ENCODE measurements at regions not wholly inside any gene's neighbourhood (a gene's known extent, or its start where the extent isn't known, plus 50 kb on each side); places are given as distances from the start of the nearest gene placed in this dataset.
"Not testable (repeated sequence)": the region's sequence is repeated elsewhere in the genome, so short reads cannot be mapped to it uniquely, and the experiment has no call there.

DNA sequence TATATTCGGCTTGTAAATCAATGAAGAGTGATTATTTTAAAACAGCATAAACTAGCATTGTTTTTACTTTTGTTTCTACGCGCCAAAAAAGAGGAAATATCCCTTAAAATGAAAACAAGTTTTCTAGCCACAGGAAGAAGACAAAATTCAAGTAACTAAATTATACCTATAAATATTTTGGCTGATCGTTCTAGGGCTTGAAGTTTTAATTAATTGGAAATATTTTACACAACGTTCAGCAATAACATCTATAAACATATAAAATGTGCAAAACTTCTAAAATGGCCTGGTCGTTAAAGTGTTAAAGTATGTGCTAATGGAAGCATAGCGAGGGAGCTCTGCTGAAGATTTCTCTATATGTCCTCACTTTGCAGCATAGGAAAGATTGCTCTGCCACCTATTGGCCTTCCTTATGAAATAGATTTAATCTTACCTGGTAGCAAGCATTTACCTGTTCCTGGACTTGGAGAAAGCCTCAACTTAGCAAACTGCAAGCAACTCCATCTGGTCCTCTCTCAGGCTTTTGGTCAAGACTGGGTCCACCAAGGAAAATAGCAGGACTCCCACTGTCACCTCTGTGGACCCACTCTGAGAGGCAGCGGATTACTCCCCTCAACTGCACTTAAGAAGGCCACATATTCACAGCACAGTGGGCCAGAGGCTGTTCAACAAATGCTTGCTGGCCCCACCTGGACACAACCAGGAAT, 351.3 kb upstream of the RUNX1 start:
- DNase-seq (ENCODE audit: low read depth, low spot score): peak; percentile 48

GRCh38 chr21:35399706-35400105, 350.6 kb upstream of the RUNX1 start:
- no peak overlapping the region for H3K27ac ChIP-seq
- no peak for DNase-seq (ENCODE audit: low read depth, low spot score)

More for the DNA sequence above, 351.3 kb upstream of the RUNX1 start:
- no peak overlapping the region for H3K27ac ChIP-seq

- peak overlapping the region; percentile 5 for H3K27ac ChIP-seq
- DNase-seq (ENCODE audit: low read depth, low spot score): no peak
Observed at GRCh38 chr21:35399002-35399530, 350.0 kb upstream of the RUNX1 start.

GRCh38 chr21:35398346-35398982, 349.4 kb upstream of the RUNX1 start:
- H3K27ac ChIP-seq: peak overlapping the region; percentile 5
- no peak for DNase-seq (ENCODE audit: low read depth, low spot score)

DNA sequence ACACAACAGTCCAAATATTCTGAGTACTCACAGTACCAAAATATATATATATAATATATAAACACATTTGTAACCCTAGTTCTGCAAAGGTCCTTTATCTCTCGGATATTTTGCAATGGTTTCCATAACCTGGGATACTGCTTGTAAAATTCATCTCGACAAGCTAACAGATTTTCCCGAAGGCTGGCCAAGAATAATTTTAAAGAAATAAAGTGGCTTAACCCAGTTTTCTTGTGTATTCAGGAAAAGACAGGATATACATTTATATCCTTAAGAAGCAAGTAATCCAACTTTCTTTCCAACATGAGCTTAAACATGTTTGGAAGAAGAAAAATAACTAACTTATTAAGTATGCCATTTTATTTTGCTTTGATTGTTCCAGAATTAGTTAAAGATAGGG, 348.7 kb upstream of the RUNX1 start:
- no peak for DNase-seq (ENCODE audit: low read depth, low spot score)
- no peak overlapping the region for H3K27ac ChIP-seq

- no peak for DNase-seq (ENCODE audit: low read depth, low spot score)
- no peak overlapping the region for H3K27ac ChIP-seq
Observed at GRCh38 chr21:35396655-35397054, 347.6 kb upstream of the RUNX1 start.

DNA sequence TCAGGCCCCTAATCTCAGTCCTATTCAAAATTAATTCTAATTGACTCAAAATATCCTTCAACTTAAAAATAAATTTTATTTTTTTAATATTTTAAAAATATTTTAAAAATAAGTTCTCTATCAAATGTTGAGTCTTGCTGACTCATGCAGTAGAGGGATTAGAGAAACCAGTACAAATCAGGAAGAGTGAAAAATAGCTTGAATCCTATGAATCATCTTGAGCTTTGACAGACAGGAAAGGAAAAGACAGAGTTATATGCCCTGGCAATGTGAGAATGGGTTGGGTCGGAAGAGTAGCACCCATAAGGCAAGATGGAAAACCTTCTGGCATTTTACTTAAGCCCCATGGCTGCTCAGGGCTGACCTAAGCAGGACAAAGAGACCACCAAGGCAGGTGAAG, 346.6 kb upstream of the RUNX1 start:
- H3K27ac ChIP-seq: peak overlapping the region; percentile 68
- DNase-seq (ENCODE audit: low read depth, low spot score): peak; percentile 33

GRCh38 chr21:35394634-35395369, 345.7 kb upstream of the RUNX1 start:
- no peak overlapping the region for H3K27ac ChIP-seq
- DNase-seq (ENCODE audit: low read depth, low spot score): no peak

DNA sequence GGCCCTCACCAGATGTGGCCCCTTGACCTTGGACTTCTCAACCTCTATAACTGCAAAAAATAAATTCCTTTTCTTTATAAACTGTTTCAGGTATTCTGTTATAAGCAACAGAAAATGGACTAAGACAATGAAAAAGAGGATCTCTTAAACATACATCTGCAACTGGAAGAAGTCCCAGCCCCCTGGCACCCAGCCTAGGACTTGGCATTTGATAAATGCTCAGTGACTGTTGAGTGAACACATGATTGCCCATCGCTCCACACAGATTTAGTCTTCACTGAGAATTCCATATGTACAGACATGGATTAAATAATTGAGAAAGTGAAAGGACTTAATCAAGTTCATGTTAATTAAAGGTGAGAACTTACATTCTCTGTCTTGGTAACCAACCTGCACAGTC, 344.9 kb upstream of the RUNX1 start:
- no peak for DNase-seq (ENCODE audit: low read depth, low spot score)
- no peak overlapping the region for H3K27ac ChIP-seq

DNA sequence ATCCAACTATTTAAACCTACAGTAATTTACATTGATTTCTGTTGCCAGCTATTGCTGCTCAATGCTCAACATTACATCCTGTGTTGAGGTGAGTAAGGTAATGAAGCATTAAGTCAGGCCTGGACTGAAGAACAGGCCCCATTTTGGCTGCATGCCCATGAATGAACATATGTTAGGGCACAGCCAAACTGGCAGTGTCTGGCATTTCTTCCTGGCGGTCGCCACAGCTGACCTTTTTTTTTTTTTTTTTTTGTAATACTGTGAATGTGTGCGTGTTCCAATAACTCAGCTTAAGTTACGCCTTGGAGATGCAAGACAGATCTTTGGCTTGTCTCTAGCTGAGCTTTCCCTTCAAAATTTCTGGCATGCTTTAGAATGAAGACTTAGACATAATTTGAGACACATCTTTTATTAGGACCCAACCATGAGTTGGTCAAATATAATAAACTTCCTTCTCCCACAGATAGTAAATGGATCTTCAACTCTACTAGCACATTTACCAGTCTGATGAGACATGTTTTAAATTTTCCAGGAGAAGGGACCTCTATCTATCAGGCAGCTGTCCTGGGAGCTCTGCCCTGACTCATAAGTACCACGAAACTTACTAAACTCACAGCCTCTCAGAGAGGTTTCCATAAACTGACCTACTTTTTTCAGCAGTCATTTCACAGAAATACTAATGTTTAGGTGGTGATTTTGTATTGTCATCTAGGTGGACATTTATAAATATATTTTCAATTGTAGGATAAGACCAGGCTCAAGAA, 341.1 kb upstream of the RUNX1 start:
- H3K27ac ChIP-seq: peak overlapping the region; percentile 76
- peak; percentile 76 for DNase-seq (ENCODE audit: low read depth, low spot score)

- DNase-seq (ENCODE audit: low read depth, low spot score): no peak
- no peak overlapping the region for H3K27ac ChIP-seq
Observed at GRCh38 chr21:35386491-35387079, 337.5 kb upstream of the RUNX1 start.

- no peak for DNase-seq (ENCODE audit: low read depth, low spot score)
- no peak overlapping the region for H3K27ac ChIP-seq
Observed at GRCh38 chr21:35384375-35384774, 335.3 kb upstream of the RUNX1 start.

DNA sequence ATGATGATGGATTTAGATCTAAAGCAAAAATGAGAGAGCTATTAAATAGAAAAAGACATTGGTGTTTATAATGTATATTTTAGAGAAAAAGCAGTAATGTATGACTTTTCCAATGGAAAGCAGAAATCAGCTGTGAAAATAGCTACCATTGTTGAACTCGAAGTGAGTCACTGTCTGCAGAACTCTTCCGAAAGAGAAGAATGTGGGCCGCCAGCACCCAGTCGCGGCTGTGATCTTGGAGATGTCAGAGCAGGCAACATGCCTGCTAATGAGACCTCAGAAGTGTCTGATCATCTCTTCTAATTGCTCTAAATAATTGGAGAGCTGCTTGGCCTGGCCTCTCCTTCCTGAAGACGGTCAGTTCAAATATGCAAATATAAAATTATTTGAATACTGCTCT, 333.6 kb upstream of the RUNX1 start:
- no peak overlapping the region for H3K27ac ChIP-seq
- DNase-seq (ENCODE audit: low read depth, low spot score): no peak

DNA sequence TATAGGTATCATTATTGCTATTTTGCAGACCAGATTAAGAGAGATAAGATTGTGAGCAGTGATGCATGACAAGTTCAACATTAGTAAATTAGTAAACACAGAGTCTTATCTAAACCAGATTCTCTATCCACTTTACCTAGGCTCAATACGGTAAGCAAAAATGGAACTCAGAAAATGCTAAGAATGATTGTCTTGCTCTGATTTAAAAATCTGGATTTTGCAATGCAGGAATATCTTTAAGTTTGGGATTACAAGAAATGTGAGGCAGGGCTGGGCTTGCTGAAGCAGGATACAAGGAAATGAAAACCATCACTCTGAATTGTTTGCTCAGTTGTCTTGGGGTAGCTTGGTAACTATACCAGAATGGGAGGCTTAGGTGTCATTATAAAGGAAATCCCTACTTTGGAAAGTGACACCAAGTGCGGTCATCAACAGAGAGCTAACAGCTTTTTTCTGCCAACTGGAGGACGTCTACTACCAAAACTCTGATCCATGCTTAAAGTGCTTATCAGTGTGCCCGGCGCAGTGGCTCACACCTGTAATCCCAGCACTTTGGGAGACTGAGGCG, 332.7 kb upstream of the RUNX1 start:
- H3K27ac ChIP-seq: no peak overlapping the region
- DNase-seq (ENCODE audit: low read depth, low spot score): no peak

DNA sequence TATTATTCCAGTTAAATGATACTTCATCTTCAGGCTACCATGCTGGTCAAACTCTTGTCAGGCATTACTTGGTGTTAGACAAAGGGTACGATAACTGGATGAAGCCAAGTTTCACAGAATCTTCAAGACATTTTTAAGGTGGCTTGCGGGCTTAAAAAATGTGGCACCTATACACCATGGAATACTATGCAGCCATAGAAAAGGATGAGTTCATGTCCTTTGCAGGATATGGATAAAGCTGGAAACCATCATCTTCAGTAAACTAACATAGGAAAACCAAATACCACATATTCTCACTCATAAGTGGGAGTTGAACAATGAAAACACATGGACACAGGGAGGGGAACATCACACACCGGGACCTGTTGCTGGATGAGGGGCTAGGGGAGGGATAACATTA, 331.2 kb upstream of the RUNX1 start:
- H3K27ac ChIP-seq; DNase-seq (ENCODE audit: low read depth, low spot score): not testable (repeated sequence)

- no peak for DNase-seq (ENCODE audit: low read depth, low spot score)
- no peak overlapping the region for H3K27ac ChIP-seq
Observed at GRCh38 chr21:35378881-35379280, 329.8 kb upstream of the RUNX1 start.

GRCh38 chr21:35377505-35378090, 328.5 kb upstream of the RUNX1 start:
- DNase-seq (ENCODE audit: low read depth, low spot score): no peak
- H3K27ac ChIP-seq: peak overlapping the region; percentile 47

GRCh38 chr21:35376406-35377135, 327.5 kb upstream of the RUNX1 start:
- H3K27ac ChIP-seq: peak overlapping the region; percentile 47
- no peak for DNase-seq (ENCODE audit: low read depth, low spot score)

- DNase-seq (ENCODE audit: low read depth, low spot score): no peak
- H3K27ac ChIP-seq: peak overlapping the region; percentile 85
Observed at GRCh38 chr21:35375115-35375514, 326.0 kb upstream of the RUNX1 start.

All from epithelial cell of prostate (primary cell).